ENCODE measurements at regions not wholly inside any gene's neighbourhood (a gene's known extent, or its start where the extent isn't known, plus 50 kb on each side); places are given as distances from the start of the nearest gene placed in this dataset.

DNA sequence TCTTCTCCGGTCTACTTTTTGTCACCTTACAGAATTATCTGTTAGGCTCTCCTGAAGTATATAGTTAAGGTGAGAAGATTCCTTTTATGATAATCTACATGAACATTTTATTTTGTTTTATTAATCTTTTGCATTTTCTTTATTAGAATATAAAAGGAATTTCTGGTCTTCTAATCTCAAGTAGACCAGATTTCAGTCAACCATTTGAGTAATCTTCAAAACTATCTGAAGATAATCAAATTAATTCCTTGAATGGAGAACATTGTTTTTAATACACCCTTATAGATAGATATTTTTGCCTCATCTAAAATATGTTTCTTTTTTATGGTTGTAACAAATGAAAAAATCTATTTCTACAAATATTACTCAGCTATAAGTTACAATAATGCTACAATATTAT, 381.7 kb upstream of the PCDH20 start:
- WGBS (ENCODE audit: insufficient coverage, insufficient replicate concordance, low lambda C conversion rate, missing lambda C conversion rate), result 14% methylated on average over 1 of the region's 1 CpG

More for the DNA sequence above, 381.7 kb upstream of the PCDH20 start:
- FAIRE-seq (no peak), DNase-seq (ENCODE audit: low read depth, low spot score) (no peak), ATAC-seq (no peak)
- in situ Hi-C loops (cut with MboI) (no loop called here), intact Hi-C loops (cut with micrococcal nuclease; ENCODE audit: unreplicated experiment) (no loop called here)
- Histone ChIP-seq H3K36me3 (ENCODE audit: control insufficient read depth in 2 of 2, insufficient read depth in 2 of 2, low read length in 1 of 2) (no peaks in the 10 kb centered on the region), H3K9me3 (replicated peaks; ENCODE audit: control insufficient read depth, insufficient read depth, low read length) (no peaks in the 10 kb centered on the region), H3K79me2 (ENCODE audit: control insufficient read depth, insufficient read depth, low read length) (no peaks in the 10 kb centered on the region), H3K4me2 (ENCODE audit: control insufficient read depth, insufficient read depth) (no peak overlapping the region), H3K27me3 (replicated peaks in 1 of 2; ENCODE audit: control insufficient read depth in 2 of 2, insufficient read depth in 2 of 2, low read length in 1 of 2) (no peaks in the 10 kb centered on the region), H3K9ac (ENCODE audit: control insufficient read depth, insufficient read depth, low read length) (no peak overlapping the region), H3K27ac (ENCODE audit: control insufficient read depth, insufficient read depth) (no peak overlapping the region), H3K4me1 (ENCODE audit: control insufficient read depth, insufficient read depth, low read length) (no peaks in the 10 kb centered on the region), H3K4me3 (no peak overlapping the region), H4K20me1 (ENCODE audit: control insufficient read depth, insufficient read depth) (no peaks in the 10 kb centered on the region), H2AFZ (ENCODE audit: control insufficient read depth, low read depth, low read length) (no peak overlapping the region)
- ChIA-PET POLR2A (no interaction called here), CTCF (no interaction called here), RAD21 (ENCODE audit: unreplicated experiment) (no interaction called here), SMC1A (ENCODE audit: uncharacterized antibody, unreplicated experiment) (no interaction called here)
- BruUV-seq (replicated peaks), result no TSS peak
- TF ChIP-seq TCF3 (IDR thresholded peaks at IDR 0.05; ENCODE audit: borderline replicate concordance, insufficient read depth, low read depth, low read length) (no peak), E2F8 (IDR thresholded peaks at IDR 0.05; ENCODE audit: low read depth, partially characterized antibody) (no peak), MYB (IDR thresholded peaks at IDR 0.05; ENCODE audit: borderline replicate concordance, low read depth, low read length) (no peak), SREBF1 (IDR thresholded peaks at IDR 0.05; ENCODE audit: low read length) (no peak), HDGF (IDR thresholded peaks at IDR 0.05) (no peak), TCF12 (IDR thresholded peaks at IDR 0.05; ENCODE audit: low read depth, low read length) (no peak), NFYA (IDR thresholded peaks at IDR 0.05; ENCODE audit: borderline replicate concordance, low read depth, low read length) (no peak)
- TF ChIP-seq, protein P1, sequence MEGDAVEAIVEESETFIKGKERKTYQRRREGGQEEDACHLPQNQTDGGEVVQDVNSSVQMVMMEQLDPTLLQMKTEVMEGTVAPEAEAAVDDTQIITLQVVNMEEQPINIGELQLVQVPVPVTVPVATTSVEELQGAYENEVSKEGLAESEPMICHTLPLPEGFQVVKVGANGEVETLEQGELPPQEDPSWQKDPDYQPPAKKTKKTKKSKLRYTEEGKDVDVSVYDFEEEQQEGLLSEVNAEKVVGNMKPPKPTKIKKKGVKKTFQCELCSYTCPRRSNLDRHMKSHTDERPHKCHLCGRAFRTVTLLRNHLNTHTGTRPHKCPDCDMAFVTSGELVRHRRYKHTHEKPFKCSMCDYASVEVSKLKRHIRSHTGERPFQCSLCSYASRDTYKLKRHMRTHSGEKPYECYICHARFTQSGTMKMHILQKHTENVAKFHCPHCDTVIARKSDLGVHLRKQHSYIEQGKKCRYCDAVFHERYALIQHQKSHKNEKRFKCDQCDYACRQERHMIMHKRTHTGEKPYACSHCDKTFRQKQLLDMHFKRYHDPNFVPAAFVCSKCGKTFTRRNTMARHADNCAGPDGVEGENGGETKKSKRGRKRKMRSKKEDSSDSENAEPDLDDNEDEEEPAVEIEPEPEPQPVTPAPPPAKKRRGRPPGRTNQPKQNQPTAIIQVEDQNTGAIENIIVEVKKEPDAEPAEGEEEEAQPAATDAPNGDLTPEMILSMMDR (IDR thresholded peaks at IDR 0.05 in 2 of 3, conservative IDR thresholded peaks at IDR 0.05 in 1 of 3; ENCODE audit: control insufficient read depth in 2 of 3, extremely low read depth in 1 of 3, insufficient read depth in 1 of 3, low read depth in 3 of 3, low read length in 3 of 3), result no peak
- TF ChIP-seq, protein P2, sequence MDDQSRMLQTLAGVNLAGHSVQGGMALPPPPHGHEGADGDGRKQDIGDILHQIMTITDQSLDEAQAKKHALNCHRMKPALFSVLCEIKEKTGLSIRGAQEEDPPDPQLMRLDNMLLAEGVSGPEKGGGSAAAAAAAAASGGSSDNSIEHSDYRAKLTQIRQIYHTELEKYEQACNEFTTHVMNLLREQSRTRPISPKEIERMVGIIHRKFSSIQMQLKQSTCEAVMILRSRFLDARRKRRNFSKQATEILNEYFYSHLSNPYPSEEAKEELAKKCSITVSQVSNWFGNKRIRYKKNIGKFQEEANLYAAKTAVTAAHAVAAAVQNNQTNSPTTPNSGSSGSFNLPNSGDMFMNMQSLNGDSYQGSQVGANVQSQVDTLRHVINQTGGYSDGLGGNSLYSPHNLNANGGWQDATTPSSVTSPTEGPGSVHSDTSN (IDR thresholded peaks at IDR 0.05; ENCODE audit: insufficient replicate concordance, low read depth, low read length), result no peak
